Parathyroid adenoma (tissue), 2 donors: ENCODE measurements at regions not wholly inside any gene's neighbourhood (a gene's known extent, or its start where the extent isn't known, plus 50 kb on each side); places are given as distances from the start of the nearest gene placed in this dataset.

Source experiments
- H2AFZ ChIP-seq: fragments of 300-600 bp; sonication (generic); one replicate; pipeline ENCODE4 v1.7.0; 2017; ENCODE audit warnings: antibody characterized with exemption, mild to moderate bottlenecking
- H3K27ac ChIP-seq: fragments of 300-600 bp; sonication (generic); one replicate; pipeline ENCODE4 v1.7.0; 2017
- H3K27me3 ChIP-seq: fragments of 300-600 bp; sonication (generic); one replicate; pipeline ENCODE4 v1.7.0; 2017; ENCODE audit warnings: low read length; ENCODE audit not compliant: control insufficient read depth, insufficient read depth
- H3K36me3 ChIP-seq: fragments of 300-600 bp; sonication (generic); one replicate; pipeline ENCODE4 v1.7.0; 2017; ENCODE audit warnings: low read length; ENCODE audit not compliant: control insufficient read depth, insufficient read depth
- H3K4me1 ChIP-seq: fragments of 300-600 bp; sonication (generic); one replicate; pipeline ENCODE4 v1.7.0; 2017; ENCODE audit warnings: control low read depth
- H3K4me2 ChIP-seq: fragments of 300-600 bp; sonication (generic); one replicate; pipeline ENCODE4 v1.7.0; 2017; ENCODE audit warnings: low read length
- H3K4me3 ChIP-seq: fragments of 300-600 bp; sonication (generic); one replicate; pipeline ENCODE4 v1.7.0; 2017; ENCODE audit warnings: low read depth, low read length
- H3K79me2 ChIP-seq: fragments of 300-600 bp; sonication (generic); one replicate; pipeline ENCODE4 v1.7.0; 2017; ENCODE audit warnings: control low read depth
- H3K9ac ChIP-seq: fragments of 300-600 bp; sonication (generic); one replicate; pipeline ENCODE4 v1.7.0; 2017; ENCODE audit warnings: mild to moderate bottlenecking
- H3K9me3 ChIP-seq: fragments of 300-600 bp; sonication (generic); one replicate; pipeline ENCODE4 v1.7.0; 2017; ENCODE audit warnings: low read length; ENCODE audit not compliant: control insufficient read depth
- CTCF ChIP-seq: fragments of 300-600 bp; sonication (generic); IDR thresholded peaks from one replicate; pipeline ENCODE4 v1.7.0; 2017; ENCODE audit warnings: antibody characterized with exemption, mild to moderate bottlenecking
- donor health status: primary hyperparathyroidism.

- H3K27ac ChIP-seq = no peak overlapping the region
- TF ChIP-seq CTCF = no peak
- no peak overlapping the region for H3K4me3 ChIP-seq
- H3K4me2 ChIP-seq = no peak overlapping the region
- H3K36me3 ChIP-seq = no peaks in the 10 kb centered on the region
- no peak overlapping the region for H3K9ac ChIP-seq
- H2AFZ ChIP-seq = no peak overlapping the region
- H3K79me2 ChIP-seq = no peaks in the 10 kb centered on the region
- H3K27me3 ChIP-seq = no peaks in the 10 kb centered on the region
- H3K9me3 ChIP-seq = no peaks in the 10 kb centered on the region
- no peaks in the 10 kb centered on the region for H3K4me1 ChIP-seq
These were observed 181.4 kb downstream of the MOXD1 start for GRCh38 chr6:132219901-132220300.

GRCh38 chr6:132218059-132218696 lies 183.1 kb downstream of the MOXD1 start:
- no peaks in the 10 kb centered on the region for H3K4me1 ChIP-seq
- H3K27ac ChIP-seq = no peak overlapping the region
- H3K79me2 ChIP-seq = no peaks in the 10 kb centered on the region
- no peak overlapping the region for H3K4me3 ChIP-seq
- H2AFZ ChIP-seq = no peak overlapping the region
- no peaks in the 10 kb centered on the region for H3K9me3 ChIP-seq
- TF ChIP-seq CTCF = peak; percentile 48
- no peaks in the 10 kb centered on the region for H3K36me3 ChIP-seq
- no peak overlapping the region for H3K4me2 ChIP-seq
- no peak overlapping the region for H3K9ac ChIP-seq
- H3K27me3 ChIP-seq = no peaks in the 10 kb centered on the region

- H3K79me2 ChIP-seq = no peaks in the 10 kb centered on the region
- TF ChIP-seq CTCF = no peak
- H3K27me3 ChIP-seq = no peaks in the 10 kb centered on the region
- H3K36me3 ChIP-seq = no peaks in the 10 kb centered on the region
- H2AFZ ChIP-seq = no peak overlapping the region
- no peak overlapping the region for H3K9ac ChIP-seq
- no peaks in the 10 kb centered on the region for H3K9me3 ChIP-seq
- H3K4me3 ChIP-seq = no peak overlapping the region
- no peak overlapping the region for H3K27ac ChIP-seq
- H3K4me2 ChIP-seq = no peak overlapping the region
- no peaks in the 10 kb centered on the region for H3K4me1 ChIP-seq
These were observed 185.5 kb downstream of the MOXD1 start for GRCh38 chr6:132215805-132216204.

- Histone ChIP-seq H3K4me2 (no peak overlapping the region), H3K9ac (no peak overlapping the region), H3K36me3 (no peaks in the 10 kb centered on the region), H3K4me3 (no peak overlapping the region), H3K9me3 (no peaks in the 10 kb centered on the region), H3K79me2 (no peaks in the 10 kb centered on the region), H3K4me1 (no peaks in the 10 kb centered on the region), H3K27ac (no peak overlapping the region), H2AFZ (no peak overlapping the region), H3K27me3 (no peaks in the 10 kb centered on the region)
- TF ChIP-seq CTCF = no peak
These were observed 186.6 kb downstream of the MOXD1 start for GRCh38 chr6:132214716-132215115.

- H3K4me1 ChIP-seq = no peaks in the 10 kb centered on the region
- no peaks in the 10 kb centered on the region for H3K79me2 ChIP-seq
- no peak for TF ChIP-seq CTCF
- no peak overlapping the region for H3K27ac ChIP-seq
- H2AFZ ChIP-seq = no peak overlapping the region
- no peak overlapping the region for H3K9ac ChIP-seq
- H3K9me3 ChIP-seq = no peaks in the 10 kb centered on the region
- H3K27me3 ChIP-seq = no peaks in the 10 kb centered on the region
- no peak overlapping the region for H3K4me2 ChIP-seq
- no peaks in the 10 kb centered on the region for H3K36me3 ChIP-seq
- H3K4me3 ChIP-seq = no peak overlapping the region
These were observed 187.5 kb downstream of the MOXD1 start for GRCh38 chr6:132213732-132214131.
